K562 (cell line): ENCODE measurements at regions not wholly inside any gene's neighbourhood (a gene's known extent, or its start where the extent isn't known, plus 50 kb on each side); places are given as distances from the start of the nearest gene placed in this dataset.

ENCODE experiments used
- ATAC-seq: fragments of 200-7000 bp; cut with Tn5 transposase; 3 replicates; pipeline ENCODE4 v1.9.1; 2020; ENCODE audit warnings: moderate library complexity
- BruUV-seq: library from RNA; stranded (reverse); fragments of 400-500 nt; replicated peaks from 2 replicates; lab custom pipeline; 2021; lab: Mats Ljungman, UMichigan
- CTCF ChIA-PET: fragments of 300-600 bp; formaldehyde crosslinking; extraction: SDS; loops from one replicate; lab custom pipeline; 2021; ENCODE audit warnings: low intra/inter-chr PET ratio; lab: Yijun Ruan, JAX
- POLR2A ChIA-PET: fragments of 300-600, 350-650 bp; sonication (Branson Sonifier 250); formaldehyde crosslinking; extraction: SDS; loops from one replicate; lab custom pipeline; 2021; ENCODE audit warnings: antibody characterized with exemption, inconsistent platforms; lab: Yijun Ruan, JAX
- DNase-seq, 4 experiments: peaks; one replicate each; pipeline versions ENCODE4 v3.0.0 to v3.0.0-alpha.2; 2011 to 2018; ENCODE audit warnings: low spot score in 3 of 4, mixed read lengths in 3 of 4; ENCODE audit errors: extremely low read depth in 1 of 4
- FAIRE-seq: peaks from 2 replicates; lab custom pipeline; 2011; peaks lifted over from hg19 to GRCh38; lab: Jason Lieb, UNC
- H2AFZ ChIP-seq: 2 replicates; pipeline ENCODE4 v1.6.0; 2011; ENCODE audit warnings: low read depth, low read length, control low read depth, inconsistent platforms
- H3K27ac ChIP-seq: fragments of 200-600 bp; 3 replicates; pipeline ENCODE4 v1.8.0; 2011; ENCODE audit warnings: low read depth, mild to moderate bottlenecking, control low read depth, inconsistent platforms, low read length, moderate library complexity, mixed read lengths; ENCODE audit errors: extremely low read depth
- H3K27me3 ChIP-seq, 2 experiments: fragments of 300-600 bp in 1 of 2; 2 replicates in 1 of 2; 3 replicates in 1 of 2; pipeline versions ENCODE4 v1.6.0 to v1.8.0; 2011; ENCODE audit warnings: inconsistent platforms in 2 of 2, low read length in 2 of 2, mild to moderate bottlenecking in 1 of 2, mixed read lengths in 1 of 2, moderate library complexity in 1 of 2; ENCODE audit not compliant: control insufficient read depth in 2 of 2, insufficient read depth in 2 of 2
- H3K36me3 ChIP-seq: fragments of 300-600 bp; 3 replicates; pipeline ENCODE4 v1.8.0; 2011; ENCODE audit warnings: mild to moderate bottlenecking, low read length, inconsistent platforms; ENCODE audit not compliant: control insufficient read depth, insufficient read depth
- H3K4me1 ChIP-seq, 2 experiments: fragments of 200-600 bp in 1 of 2; replicated peaks in 1 of 2; 2 replicates in 1 of 2; 3 replicates in 1 of 2; pipeline versions ENCODE4 v1.5.1 to v1.8.0; 2011; ENCODE audit warnings: inconsistent platforms in 2 of 2, low read length in 2 of 2, mild to moderate bottlenecking in 1 of 2, mixed read lengths in 1 of 2, moderate library complexity in 1 of 2; ENCODE audit not compliant: control insufficient read depth in 2 of 2, insufficient read depth in 2 of 2
- H3K4me2 ChIP-seq: 2 replicates; pipeline ENCODE4 v1.6.1; 2011; ENCODE audit warnings: low read length, control low read depth, inconsistent platforms, mixed read lengths; ENCODE audit not compliant: insufficient read depth
- H3K4me3 ChIP-seq: fragments of 200-600 bp; sonication (generic), shearing (Covaris generic); 2 replicates; pipeline ENCODE4 v1.5.1; 2016; ENCODE audit warnings: control low read depth, inconsistent platforms
- H3K79me2 ChIP-seq: fragments of 200-600 bp; 3 replicates; pipeline ENCODE4 v1.8.0; 2011; ENCODE audit warnings: low read length, inconsistent platforms; ENCODE audit not compliant: control insufficient read depth, insufficient read depth
- H3K9ac ChIP-seq, 2 experiments: 2 replicates each; pipeline versions ENCODE4 v1.6.0 to v1.6.1; 2011; ENCODE audit warnings: low read depth in 2 of 2, low read length in 2 of 2, control low read depth in 1 of 2, inconsistent platforms in 1 of 2, mild to moderate bottlenecking in 1 of 2, mixed read lengths in 1 of 2; ENCODE audit not compliant: insufficient read depth in 1 of 2
- H3K9me1 ChIP-seq: one replicate; pipeline ENCODE4 v1.6.0; 2011; ENCODE audit warnings: inconsistent platforms, mild to moderate bottlenecking, low read length, moderate library complexity; ENCODE audit not compliant: control insufficient read depth, insufficient read depth
- H3K9me3 ChIP-seq: replicated peaks from 2 replicates; pipeline ENCODE4 v1.5.1; 2011; ENCODE audit warnings: low read depth, low read length, inconsistent platforms; ENCODE audit not compliant: control insufficient read depth, insufficient read depth
- H4K20me1 ChIP-seq: replicated peaks from 2 replicates; pipeline ENCODE4 v1.6.1; 2011; ENCODE audit warnings: low read length, inconsistent platforms, mixed read lengths; ENCODE audit not compliant: control insufficient read depth, insufficient read depth
- EGR1 ChIP-seq: fragments of 450-650 bp; conservative IDR thresholded peaks from 2 replicates; pipeline ENCODE4 v1.6.1; 2017; ENCODE audit warnings: mild to moderate bottlenecking
- HMGN3 ChIP-seq: IDR thresholded peaks from 2 replicates; pipeline ENCODE4 v1.6.1; 2011; ENCODE audit warnings: borderline replicate concordance, low read depth, mild to moderate bottlenecking, mixed read lengths, low read length; ENCODE audit not compliant: insufficient read length; ENCODE audit errors: extremely low read depth
- LARP7 ChIP-seq: fragments of 450-650 bp; IDR thresholded peaks from 2 replicates; pipeline ENCODE4 v1.6.1; 2016
- NUFIP1 ChIP-seq: fragments of 450-650 bp; IDR thresholded peaks from 2 replicates; pipeline ENCODE4 v1.6.1; 2018; ENCODE audit not compliant: partially characterized antibody
- PPARD ChIP-seq: fragments of 250-450 bp; sonication (Bioruptor Pico); IDR thresholded peaks from 2 replicates; pipeline ENCODE4 v1.8.0; 2022; ENCODE audit warnings: inconsistent platforms, mild to moderate bottlenecking, moderate library complexity
- STAT5B ChIP-seq: fragments of 250-450 bp; sonication (Bioruptor Pico); IDR thresholded peaks from 2 replicates; pipeline ENCODE4 v1.8.0; 2021; ENCODE audit warnings: mild to moderate bottlenecking, inconsistent platforms
- TGIF2 ChIP-seq: sonication (generic); formaldehyde crosslinking; IDR thresholded peaks from 2 replicates; pipeline ENCODE4 v1.8.1; 2022; ENCODE audit warnings: mild to moderate bottlenecking, missing genetic modification reagents, moderate library complexity
- ZNF124 ChIP-seq: sonication (generic); formaldehyde crosslinking; IDR thresholded peaks from 2 replicates; pipeline ENCODE4 v1.8.1; 2022; ENCODE audit warnings: missing genetic modification reagents
- ZNF445 ChIP-seq: fragments of 250-450 bp; sonication (Bioruptor Pico); IDR thresholded peaks from 2 replicates; pipeline ENCODE4 v1.4.0; 2020; ENCODE audit warnings: low read depth, mild to moderate bottlenecking, moderate library complexity
- WGBS: fragments of 100-300 bp; shearing (Covaris generic); methylation state at CpG from one replicate; pipeline ENCODE4 v1.1.6; 2016; ENCODE audit warnings: low coverage, mixed read lengths; ENCODE audit not compliant: insufficient coverage; ENCODE audit errors: missing lambda C conversion rate; 5-methylcytosine and 5-hydroxymethylcytosine counted together
- in situ Hi-C: fragments of 300-500 bp; cut with MboI; formaldehyde crosslinking; loops from 4 replicates; pipeline ENCODE4 v1.15.0; 2018; ENCODE audit warnings: inconsistent platforms, mixed read lengths
- intact Hi-C: fragments of 100-400 bp; cut with micrococcal nuclease; formaldehyde crosslinking; loops from 2 replicates; pipeline ENCODE4 v1.14.2; 2022
- TF ChIP-seq, protein P1 (sequence below): fragments of 450-650 bp; conservative IDR thresholded peaks from 2 replicates; pipeline ENCODE4 v1.6.1; 2016; ENCODE audit warnings: missing genetic modification characterization, low read depth, mild to moderate bottlenecking, missing compliant biosample characterization, moderate library complexity
- TF ChIP-seq, protein P2 (sequence below): sonication (generic); formaldehyde crosslinking; IDR thresholded peaks from 2 replicates; pipeline ENCODE4 v1.8.0; 2022; ENCODE audit warnings: mild to moderate bottlenecking, missing genetic modification reagents

- TF ChIP-seq, protein P1, sequence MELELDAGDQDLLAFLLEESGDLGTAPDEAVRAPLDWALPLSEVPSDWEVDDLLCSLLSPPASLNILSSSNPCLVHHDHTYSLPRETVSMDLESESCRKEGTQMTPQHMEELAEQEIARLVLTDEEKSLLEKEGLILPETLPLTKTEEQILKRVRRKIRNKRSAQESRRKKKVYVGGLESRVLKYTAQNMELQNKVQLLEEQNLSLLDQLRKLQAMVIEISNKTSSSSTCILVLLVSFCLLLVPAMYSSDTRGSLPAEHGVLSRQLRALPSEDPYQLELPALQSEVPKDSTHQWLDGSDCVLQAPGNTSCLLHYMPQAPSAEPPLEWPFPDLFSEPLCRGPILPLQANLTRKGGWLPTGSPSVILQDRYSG, result no peak
Observed at GRCh38 chr12:38162708-38163441, 153.7 kb upstream of the ALG10B start (continued).

DNA sequence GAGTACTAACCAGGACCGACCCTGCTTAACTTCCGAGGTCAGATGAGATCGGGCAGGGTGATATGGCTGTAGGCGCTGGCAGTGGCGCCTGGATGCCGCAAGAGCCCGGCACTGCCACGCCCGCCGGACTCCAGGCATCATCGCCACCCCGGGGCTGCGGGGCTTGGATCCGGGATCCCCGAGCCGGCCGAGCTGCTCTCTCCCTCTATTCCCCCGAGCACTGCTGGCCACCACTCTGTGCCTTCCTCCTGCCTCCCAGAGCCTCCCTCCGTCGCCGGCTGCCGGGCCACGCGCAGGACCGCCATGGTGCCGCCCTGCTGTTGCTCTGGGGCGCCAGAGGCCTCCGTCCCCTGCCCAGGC lies 153.2 kb upstream of the ALG10B start:
- H3K4me3 ChIP-seq, result no peak overlapping the region
- TF ChIP-seq TGIF2 (no peak), LARP7 (no peak), STAT5B (CRISPR knock-in tag) (no peak), ZNF445 (no peak), ZNF124 (CRISPR knock-in tag) (no peak), HMGN3 (no peak), NUFIP1 (no peak), EGR1 (no peak), PPARD (CRISPR knock-in tag) (no peak)
- TF ChIP-seq, protein P2, sequence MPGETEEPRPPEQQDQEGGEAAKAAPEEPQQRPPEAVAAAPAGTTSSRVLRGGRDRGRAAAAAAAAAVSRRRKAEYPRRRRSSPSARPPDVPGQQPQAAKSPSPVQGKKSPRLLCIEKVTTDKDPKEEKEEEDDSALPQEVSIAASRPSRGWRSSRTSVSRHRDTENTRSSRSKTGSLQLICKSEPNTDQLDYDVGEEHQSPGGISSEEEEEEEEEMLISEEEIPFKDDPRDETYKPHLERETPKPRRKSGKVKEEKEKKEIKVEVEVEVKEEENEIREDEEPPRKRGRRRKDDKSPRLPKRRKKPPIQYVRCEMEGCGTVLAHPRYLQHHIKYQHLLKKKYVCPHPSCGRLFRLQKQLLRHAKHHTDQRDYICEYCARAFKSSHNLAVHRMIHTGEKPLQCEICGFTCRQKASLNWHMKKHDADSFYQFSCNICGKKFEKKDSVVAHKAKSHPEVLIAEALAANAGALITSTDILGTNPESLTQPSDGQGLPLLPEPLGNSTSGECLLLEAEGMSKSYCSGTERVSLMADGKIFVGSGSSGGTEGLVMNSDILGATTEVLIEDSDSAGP (CRISPR knock-in tag), result no peak
- TF ChIP-seq, all 486 proteins: peak for 0
- H3K79me2 ChIP-seq, result no peaks in the 10 kb centered on the region
- H3K27me3 ChIP-seq, result peaks cover 3 to 31% of the 10 kb centered on the region in 2 experiments; a peak in 3 of 5 replicates
- intact Hi-C loops, result no loop called here
- ChIA-PET CTCF (no interaction called here), POLR2A (no interaction called here)
- H2AFZ ChIP-seq, result no peak overlapping the region
- H3K4me2 ChIP-seq, result no peak overlapping the region
- no peaks in the 10 kb centered on the region for H4K20me1 ChIP-seq
- no peak for ATAC-seq
- no peaks in the 10 kb centered on the region for H3K9me3 ChIP-seq
- FAIRE-seq, result no peak
- H3K9me1 ChIP-seq, result no peaks in the 10 kb centered on the region
- 4% methylated on average over 23 of the region's 28 CpGs for WGBS
- H3K27ac ChIP-seq, result no peak overlapping the region
- peaks cover 0 to 14% of the 10 kb centered on the region in 2 experiments; a peak in 1 of 5 replicates for H3K4me1 ChIP-seq
- no peak for DNase-seq
- H3K9ac ChIP-seq, result no peak overlapping the region
- in situ Hi-C loops, result no loop called here
- H3K36me3 ChIP-seq, result no peaks in the 10 kb centered on the region
- no TSS peak for BruUV-seq
